ENCODE measurements at regions not wholly inside any gene's neighbourhood (a gene's known extent, or its start where the extent isn't known, plus 50 kb on each side); places are given as distances from the start of the nearest gene placed in this dataset.

DNA sequence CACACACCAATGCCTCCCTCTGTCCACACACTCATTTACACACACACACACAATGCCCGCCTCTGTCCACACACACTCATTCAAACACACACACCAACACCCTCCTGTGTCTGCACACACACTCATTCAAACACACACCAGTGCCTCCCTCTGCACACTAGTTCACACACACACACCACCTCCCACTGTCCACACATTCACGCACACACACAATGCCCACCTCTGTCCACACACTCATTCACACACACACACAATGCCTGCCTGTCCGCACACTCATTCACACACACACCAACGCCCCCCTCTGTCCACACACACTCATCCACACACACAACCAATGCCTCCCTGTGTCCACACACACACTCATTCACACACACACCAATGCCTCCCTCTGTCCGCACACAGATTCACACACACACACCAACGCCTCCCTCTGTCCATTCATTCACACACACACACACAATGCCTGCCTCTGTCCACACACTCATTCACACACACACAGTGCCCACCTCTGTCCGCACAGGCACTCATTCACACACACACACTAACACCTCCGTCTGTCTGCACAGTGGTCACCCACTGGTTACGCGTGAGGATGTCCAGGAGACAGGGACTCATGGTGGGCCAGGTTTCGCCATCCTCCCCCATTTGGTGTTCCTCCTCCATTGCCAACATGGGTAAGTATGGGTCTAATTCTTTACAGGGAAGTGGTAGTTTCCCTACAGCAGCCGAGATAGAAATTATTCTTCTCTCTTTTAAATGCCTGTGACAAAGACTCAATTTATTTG, 62.4 kb upstream of the THBS2 start:
- DNase-seq (ENCODE audit: low read depth, low spot score): no peak
- H3K4me2 ChIP-seq (ENCODE audit: control insufficient read depth, insufficient read depth): no peak overlapping the region
- ChIA-PET RAD21 (ENCODE audit: unreplicated experiment) (no interaction called here), SMC1A (ENCODE audit: uncharacterized antibody, unreplicated experiment) (no interaction called here), CTCF (no interaction called here), POLR2A (no interaction called here)
- FAIRE-seq: no peak
- H3K9me3 ChIP-seq (replicated peaks; ENCODE audit: control insufficient read depth, insufficient read depth, low read length): no peaks in the 10 kb centered on the region; the same call in 2 of the 3 replicates
- H3K36me3 ChIP-seq (ENCODE audit: control insufficient read depth in 2 of 2, insufficient read depth in 2 of 2, low read length in 1 of 2): no peaks in the 10 kb centered on the region
- H2AFZ ChIP-seq (ENCODE audit: control insufficient read depth, low read depth, low read length): no peak overlapping the region
- in situ Hi-C loops (cut with MboI): no loop called here
- H3K4me3 ChIP-seq: no peak overlapping the region
- 66% methylated on average over 12 of the region's 12 CpGs for WGBS (ENCODE audit: insufficient coverage, insufficient replicate concordance, low lambda C conversion rate, missing lambda C conversion rate)
- BruUV-seq (replicated peaks): no TSS peak
- H3K27ac ChIP-seq (ENCODE audit: control insufficient read depth, insufficient read depth): no peak overlapping the region
- ATAC-seq: no peak
- H3K4me1 ChIP-seq (ENCODE audit: control insufficient read depth, insufficient read depth, low read length): no peaks in the 10 kb centered on the region
- H3K79me2 ChIP-seq (ENCODE audit: control insufficient read depth, insufficient read depth, low read length): no peaks in the 10 kb centered on the region
- no peaks in the 10 kb centered on the region for H4K20me1 ChIP-seq (ENCODE audit: control insufficient read depth, insufficient read depth)
- no peak overlapping the region for H3K9ac ChIP-seq (ENCODE audit: control insufficient read depth, insufficient read depth, low read length)
- no peaks in the 10 kb centered on the region for H3K27me3 ChIP-seq (replicated peaks in 1 of 2; ENCODE audit: control insufficient read depth in 2 of 2, insufficient read depth in 2 of 2, low read length in 1 of 2)
- intact Hi-C loops (cut with micrococcal nuclease; ENCODE audit: unreplicated experiment): no loop called here
- no peak for TF ChIP-seq ZNF687 (IDR thresholded peaks at IDR 0.05)
- no peak for TF ChIP-seq EP300 (IDR thresholded peaks at IDR 0.05; ENCODE audit: borderline replicate concordance in 1 of 2, control insufficient read depth in 1 of 2, low read depth in 2 of 2, low read length in 2 of 2)
- no peak for TF ChIP-seq IKZF1 (conservative IDR thresholded peaks at IDR 0.05)
- TF ChIP-seq GATAD2B (conservative IDR thresholded peaks at IDR 0.05; ENCODE audit: low read depth): no peak
- TF ChIP-seq KAT2A (conservative IDR thresholded peaks at IDR 0.05; ENCODE audit: control insufficient read depth, low read depth, low read length): no peak
- no peak for TF ChIP-seq CREB1 (IDR thresholded peaks at IDR 0.05; ENCODE audit: low read depth)
- no peak for TF ChIP-seq FOXM1 (IDR thresholded peaks at IDR 0.05; ENCODE audit: low read depth, low read length)
- TF ChIP-seq KDM1A (IDR thresholded peaks at IDR 0.05; ENCODE audit: borderline replicate concordance): no peak
- no peak for TF ChIP-seq PKNOX1 (IDR thresholded peaks at IDR 0.05)
- TF ChIP-seq IRF4 (IDR thresholded peaks at IDR 0.05; ENCODE audit: low read depth, low read length): no peak
- TF ChIP-seq, protein P1, sequence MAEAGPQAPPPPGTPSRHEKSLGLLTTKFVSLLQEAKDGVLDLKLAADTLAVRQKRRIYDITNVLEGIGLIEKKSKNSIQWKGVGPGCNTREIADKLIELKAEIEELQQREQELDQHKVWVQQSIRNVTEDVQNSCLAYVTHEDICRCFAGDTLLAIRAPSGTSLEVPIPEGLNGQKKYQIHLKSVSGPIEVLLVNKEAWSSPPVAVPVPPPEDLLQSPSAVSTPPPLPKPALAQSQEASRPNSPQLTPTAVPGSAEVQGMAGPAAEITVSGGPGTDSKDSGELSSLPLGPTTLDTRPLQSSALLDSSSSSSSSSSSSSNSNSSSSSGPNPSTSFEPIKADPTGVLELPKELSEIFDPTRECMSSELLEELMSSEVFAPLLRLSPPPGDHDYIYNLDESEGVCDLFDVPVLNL (IDR thresholded peaks at IDR 0.05; ENCODE audit: low read depth, low read length): no peak
- TF ChIP-seq RAD21 (IDR thresholded peaks at IDR 0.05; ENCODE audit: insufficient read depth, low read depth, low read length): no peak
- TF ChIP-seq JUNB (IDR thresholded peaks at IDR 0.05): no peak
- TF ChIP-seq, protein P2, sequence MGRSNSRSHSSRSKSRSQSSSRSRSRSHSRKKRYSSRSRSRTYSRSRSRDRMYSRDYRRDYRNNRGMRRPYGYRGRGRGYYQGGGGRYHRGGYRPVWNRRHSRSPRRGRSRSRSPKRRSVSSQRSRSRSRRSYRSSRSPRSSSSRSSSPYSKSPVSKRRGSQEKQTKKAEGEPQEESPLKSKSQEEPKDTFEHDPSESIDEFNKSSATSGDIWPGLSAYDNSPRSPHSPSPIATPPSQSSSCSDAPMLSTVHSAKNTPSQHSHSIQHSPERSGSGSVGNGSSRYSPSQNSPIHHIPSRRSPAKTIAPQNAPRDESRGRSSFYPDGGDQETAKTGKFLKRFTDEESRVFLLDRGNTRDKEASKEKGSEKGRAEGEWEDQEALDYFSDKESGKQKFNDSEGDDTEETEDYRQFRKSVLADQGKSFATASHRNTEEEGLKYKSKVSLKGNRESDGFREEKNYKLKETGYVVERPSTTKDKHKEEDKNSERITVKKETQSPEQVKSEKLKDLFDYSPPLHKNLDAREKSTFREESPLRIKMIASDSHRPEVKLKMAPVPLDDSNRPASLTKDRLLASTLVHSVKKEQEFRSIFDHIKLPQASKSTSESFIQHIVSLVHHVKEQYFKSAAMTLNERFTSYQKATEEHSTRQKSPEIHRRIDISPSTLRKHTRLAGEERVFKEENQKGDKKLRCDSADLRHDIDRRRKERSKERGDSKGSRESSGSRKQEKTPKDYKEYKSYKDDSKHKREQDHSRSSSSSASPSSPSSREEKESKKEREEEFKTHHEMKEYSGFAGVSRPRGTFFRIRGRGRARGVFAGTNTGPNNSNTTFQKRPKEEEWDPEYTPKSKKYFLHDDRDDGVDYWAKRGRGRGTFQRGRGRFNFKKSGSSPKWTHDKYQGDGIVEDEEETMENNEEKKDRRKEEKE (IDR thresholded peaks at IDR 0.05): no peak
